ENCODE measurements at regions not wholly inside any gene's neighbourhood (a gene's known extent, or its start where the extent isn't known, plus 50 kb on each side); places are given as distances from the start of the nearest gene placed in this dataset.

- Mint-ChIP-seq H3K36me3 (ENCODE audit: unreplicated experiment) (no peaks in the 10 kb centered on the region), H3K27me3 (ENCODE audit: unreplicated experiment) (peaks cover 19% of the 10 kb centered on the region), H3K4me1 (ENCODE audit: unreplicated experiment) (peaks cover 7% of the 10 kb centered on the region), H3K27ac (ENCODE audit: unreplicated experiment) (no peak overlapping the region), H3K9me3 (ENCODE audit: unreplicated experiment) (no peaks in the 10 kb centered on the region), H3K4me3 (ENCODE audit: unreplicated experiment) (no peak overlapping the region)
- DNase-seq (ENCODE audit: extremely low spot score, unreplicated experiment): peak; percentile 56
- TF ChIP-seq CTCF (IDR thresholded peaks at IDR 0.05): no peak
These were observed 50.2 kb upstream of the LRP8 start for GRCh38 chr1:53378061-53378460.

- Mint-ChIP-seq H3K4me3 (ENCODE audit: unreplicated experiment) (no peak overlapping the region), H3K9me3 (ENCODE audit: unreplicated experiment) (no peaks in the 10 kb centered on the region), H3K27ac (ENCODE audit: unreplicated experiment) (no peak overlapping the region), H3K4me1 (ENCODE audit: unreplicated experiment) (peaks cover 7% of the 10 kb centered on the region), H3K27me3 (ENCODE audit: unreplicated experiment) (peaks cover 22% of the 10 kb centered on the region), H3K36me3 (ENCODE audit: unreplicated experiment) (no peaks in the 10 kb centered on the region)
- DNase-seq (ENCODE audit: extremely low spot score, unreplicated experiment): peak; percentile 66
- TF ChIP-seq CTCF (IDR thresholded peaks at IDR 0.05): no peak
These were observed 51.2 kb upstream of the LRP8 start for GRCh38 chr1:53378932-53379661.

GRCh38 chr1:53379662-53380002 is 51.8 kb upstream of the LRP8 start:
- Mint-ChIP-seq H3K9me3 (ENCODE audit: unreplicated experiment) (no peaks in the 10 kb centered on the region), H3K36me3 (ENCODE audit: unreplicated experiment) (no peaks in the 10 kb centered on the region), H3K4me3 (ENCODE audit: unreplicated experiment) (no peak overlapping the region), H3K27me3 (ENCODE audit: unreplicated experiment) (peaks cover 22% of the 10 kb centered on the region), H3K4me1 (ENCODE audit: unreplicated experiment) (peaks cover 7% of the 10 kb centered on the region), H3K27ac (ENCODE audit: unreplicated experiment) (no peak overlapping the region)
- DNase-seq (ENCODE audit: extremely low spot score, unreplicated experiment): peak; percentile 38
- no peak for TF ChIP-seq CTCF (IDR thresholded peaks at IDR 0.05)

DNA sequence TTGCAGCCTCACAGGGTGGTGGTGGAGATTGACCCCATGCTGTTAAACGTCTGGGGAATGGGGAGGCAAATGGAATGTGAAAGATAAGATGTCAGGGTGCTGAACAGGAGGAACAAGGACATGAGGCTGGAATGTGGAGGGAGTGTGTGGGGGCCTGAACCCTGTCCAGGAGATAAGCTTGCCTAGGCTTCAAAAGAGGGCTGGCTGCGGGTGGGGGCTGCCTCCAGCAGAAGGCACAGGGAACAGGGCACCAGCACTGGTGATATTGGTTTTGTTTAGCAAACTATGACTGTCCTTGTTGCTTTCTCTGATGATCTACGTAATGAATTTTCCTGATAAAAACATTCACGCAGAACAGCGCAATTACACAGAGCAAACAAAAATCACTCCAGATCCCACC is 52.4 kb upstream of the LRP8 start:
- no peak for TF ChIP-seq CTCF (IDR thresholded peaks at IDR 0.05)
- DNase-seq (ENCODE audit: extremely low spot score, unreplicated experiment): no peak
- no peak overlapping the region for H3K4me3 Mint-ChIP-seq (ENCODE audit: unreplicated experiment)
- peaks cover 7% of the 10 kb centered on the region for H3K4me1 Mint-ChIP-seq (ENCODE audit: unreplicated experiment)
- H3K27me3 Mint-ChIP-seq (ENCODE audit: unreplicated experiment): peaks cover 29% of the 10 kb centered on the region
- no peaks in the 10 kb centered on the region for H3K9me3 Mint-ChIP-seq (ENCODE audit: unreplicated experiment)
- no peaks in the 10 kb centered on the region for H3K36me3 Mint-ChIP-seq (ENCODE audit: unreplicated experiment)
- H3K27ac Mint-ChIP-seq (ENCODE audit: unreplicated experiment): no peak overlapping the region

- no peak for DNase-seq (ENCODE audit: extremely low spot score, unreplicated experiment)
- no peaks in the 10 kb centered on the region for H3K9me3 Mint-ChIP-seq (ENCODE audit: unreplicated experiment)
- H3K4me1 Mint-ChIP-seq (ENCODE audit: unreplicated experiment): peaks cover 5% of the 10 kb centered on the region
- no peak overlapping the region for H3K27ac Mint-ChIP-seq (ENCODE audit: unreplicated experiment)
- H3K36me3 Mint-ChIP-seq (ENCODE audit: unreplicated experiment): no peaks in the 10 kb centered on the region
- no peak for TF ChIP-seq CTCF (IDR thresholded peaks at IDR 0.05)
- H3K27me3 Mint-ChIP-seq (ENCODE audit: unreplicated experiment): peaks cover 38% of the 10 kb centered on the region
- no peak overlapping the region for H3K4me3 Mint-ChIP-seq (ENCODE audit: unreplicated experiment)
These were observed 54.0 kb upstream of the LRP8 start for GRCh38 chr1:53381790-53382401.

All from osteocyte (in vitro differentiated cells).